ENCODE measurements at regions not wholly inside any gene's neighbourhood (a gene's known extent, or its start where the extent isn't known, plus 50 kb on each side); places are given as distances from the start of the nearest gene placed in this dataset.

DNA sequence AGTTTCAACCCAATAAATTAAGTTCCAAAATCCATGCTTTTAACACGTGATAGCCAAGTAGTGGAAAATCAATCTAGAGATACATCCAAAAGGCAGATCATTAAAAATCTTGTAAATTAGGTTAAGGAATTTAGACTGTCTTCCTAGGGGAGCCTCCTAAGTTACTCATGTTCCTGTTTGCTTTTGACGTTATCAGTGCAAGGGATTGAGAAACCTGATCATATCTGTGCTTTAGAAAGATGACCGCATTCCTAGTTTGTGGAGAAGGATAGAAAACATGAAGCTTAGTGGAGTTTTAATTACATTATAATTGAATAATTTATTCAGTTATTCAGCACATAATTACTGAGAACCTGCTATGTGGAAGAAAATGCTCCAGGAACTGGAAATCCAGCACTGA lies 251.0 kb upstream of the ARGLU1 start:
- TF ChIP-seq, protein P1, sequence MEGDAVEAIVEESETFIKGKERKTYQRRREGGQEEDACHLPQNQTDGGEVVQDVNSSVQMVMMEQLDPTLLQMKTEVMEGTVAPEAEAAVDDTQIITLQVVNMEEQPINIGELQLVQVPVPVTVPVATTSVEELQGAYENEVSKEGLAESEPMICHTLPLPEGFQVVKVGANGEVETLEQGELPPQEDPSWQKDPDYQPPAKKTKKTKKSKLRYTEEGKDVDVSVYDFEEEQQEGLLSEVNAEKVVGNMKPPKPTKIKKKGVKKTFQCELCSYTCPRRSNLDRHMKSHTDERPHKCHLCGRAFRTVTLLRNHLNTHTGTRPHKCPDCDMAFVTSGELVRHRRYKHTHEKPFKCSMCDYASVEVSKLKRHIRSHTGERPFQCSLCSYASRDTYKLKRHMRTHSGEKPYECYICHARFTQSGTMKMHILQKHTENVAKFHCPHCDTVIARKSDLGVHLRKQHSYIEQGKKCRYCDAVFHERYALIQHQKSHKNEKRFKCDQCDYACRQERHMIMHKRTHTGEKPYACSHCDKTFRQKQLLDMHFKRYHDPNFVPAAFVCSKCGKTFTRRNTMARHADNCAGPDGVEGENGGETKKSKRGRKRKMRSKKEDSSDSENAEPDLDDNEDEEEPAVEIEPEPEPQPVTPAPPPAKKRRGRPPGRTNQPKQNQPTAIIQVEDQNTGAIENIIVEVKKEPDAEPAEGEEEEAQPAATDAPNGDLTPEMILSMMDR (conservative IDR thresholded peaks at IDR 0.05; ENCODE audit: low read length): no peak
- no peak for TF ChIP-seq EZH2phosphoT487 (IDR thresholded peaks at IDR 0.05; ENCODE audit: borderline replicate concordance)
